ENCODE measurements at regions not wholly inside any gene's neighbourhood (a gene's known extent, or its start where the extent isn't known, plus 50 kb on each side); places are given as distances from the start of the nearest gene placed in this dataset.
"Not testable (repeated sequence)": the region's sequence is repeated elsewhere in the genome, so short reads cannot be mapped to it uniquely, and the experiment has no call there.

DNA sequence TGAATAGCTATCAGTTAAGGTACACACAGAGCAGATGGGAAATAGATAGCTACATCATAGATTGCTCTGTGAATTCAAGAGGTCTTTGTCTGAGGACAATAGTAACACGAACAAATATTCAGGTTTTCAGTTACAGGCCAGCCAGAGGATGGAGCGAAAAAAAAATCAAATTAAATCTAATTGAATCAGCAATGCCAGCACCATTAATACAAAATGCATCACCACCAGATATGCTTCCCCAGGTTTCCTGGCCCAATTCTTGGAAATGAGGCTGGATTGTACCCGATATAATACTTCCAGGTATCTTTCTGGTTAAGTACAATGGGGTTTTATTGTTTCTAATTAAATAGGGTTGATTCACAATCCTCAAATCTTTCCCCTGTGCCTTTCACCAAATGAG is 975.8 kb upstream of the AUTS2 start:
- no peak for DNase-seq (ENCODE audit: low spot score)

- no peak for DNase-seq (ENCODE audit: low spot score)
Measured at GRCh38 chr7:68623030-68623429, 975.2 kb upstream of the AUTS2 start.

DNA sequence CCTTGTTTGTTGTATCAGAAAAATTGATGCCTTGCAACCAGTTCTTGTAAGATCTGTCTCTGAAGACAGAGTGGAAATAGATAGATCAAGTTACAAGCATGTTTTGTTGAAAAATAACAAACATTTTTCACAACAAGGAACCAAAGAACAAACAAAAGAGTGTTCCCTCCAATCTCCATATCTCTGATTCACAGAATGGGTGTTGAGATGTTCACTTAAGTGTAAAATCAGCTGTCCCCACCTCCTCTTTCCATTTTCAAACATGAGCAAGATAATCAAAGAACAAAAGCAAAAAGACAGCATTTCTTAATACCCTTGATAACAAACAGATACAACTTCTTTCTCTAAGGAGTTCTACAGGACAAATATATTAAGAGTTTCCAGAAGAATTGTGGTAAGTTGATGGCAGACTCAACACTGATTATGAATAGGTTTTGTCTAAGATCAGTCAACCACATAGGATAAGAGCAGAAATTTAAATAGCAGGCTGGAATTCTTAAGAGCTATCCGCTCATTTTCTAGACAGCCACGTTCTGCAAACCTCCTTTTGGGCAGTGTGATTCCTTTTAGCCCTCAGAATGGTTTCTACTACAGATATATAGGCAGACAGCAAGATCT is 970.9 kb upstream of the AUTS2 start:
- DNase-seq (ENCODE audit: low spot score), result no peak

DNA sequence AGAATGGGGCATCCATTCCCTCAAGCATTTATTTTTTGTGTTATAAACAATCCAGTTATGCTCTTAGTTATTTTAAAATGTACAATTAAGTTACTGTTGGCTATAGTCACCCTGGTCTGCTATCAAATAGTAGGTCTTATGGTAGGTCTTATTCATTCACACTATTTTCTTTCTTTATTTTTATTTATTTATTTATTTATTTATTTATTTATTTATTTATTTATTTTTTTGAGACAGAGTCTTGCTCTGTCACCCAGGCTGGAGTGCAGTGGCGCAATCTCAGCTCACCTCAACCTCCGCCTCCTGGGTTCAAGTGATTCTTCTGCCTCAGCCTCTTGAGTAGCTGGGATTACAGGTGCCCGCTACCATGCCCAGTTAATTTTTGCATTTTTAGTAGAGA is 967.4 kb upstream of the AUTS2 start:
- not testable (repeated sequence) for DNase-seq (ENCODE audit: low spot score)

DNA sequence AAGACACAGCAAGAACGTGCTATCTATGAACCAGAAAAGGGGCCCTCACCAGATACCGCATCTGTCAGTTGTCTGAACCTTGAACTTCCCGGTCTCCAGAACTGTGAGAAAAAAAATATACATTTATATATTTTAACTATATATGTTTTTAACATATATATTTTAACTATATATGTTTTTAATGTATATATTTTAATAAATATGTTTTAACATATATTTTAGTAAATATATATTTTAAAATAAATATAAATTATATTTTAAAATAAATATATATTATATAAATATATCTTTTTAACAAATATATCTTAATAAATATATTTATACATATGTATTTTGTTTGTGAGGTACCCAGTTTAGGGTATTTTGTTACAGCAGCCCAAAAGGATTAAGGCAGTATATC is 958.2 kb upstream of the AUTS2 start:
- no peak for DNase-seq (ENCODE audit: low spot score)

DNA sequence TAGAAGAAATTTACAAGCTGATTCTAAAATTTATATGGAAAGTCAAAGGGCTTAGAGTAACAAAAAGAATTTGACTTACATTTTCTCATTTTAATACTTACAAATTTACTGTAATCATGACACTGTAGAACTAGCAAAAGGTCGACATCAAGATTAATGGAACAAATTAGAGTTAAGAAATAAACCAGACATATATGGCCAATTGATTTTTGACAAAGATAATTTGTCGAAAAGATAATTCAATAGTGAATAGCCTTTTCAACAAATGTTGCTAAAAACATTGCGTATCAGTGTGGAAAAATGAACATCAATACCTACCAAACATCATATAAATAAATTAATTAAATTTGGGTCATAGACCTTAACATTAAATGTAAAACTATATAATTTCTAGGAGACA is 955.5 kb upstream of the AUTS2 start:
- DNase-seq (ENCODE audit: low spot score), result no peak

DNA sequence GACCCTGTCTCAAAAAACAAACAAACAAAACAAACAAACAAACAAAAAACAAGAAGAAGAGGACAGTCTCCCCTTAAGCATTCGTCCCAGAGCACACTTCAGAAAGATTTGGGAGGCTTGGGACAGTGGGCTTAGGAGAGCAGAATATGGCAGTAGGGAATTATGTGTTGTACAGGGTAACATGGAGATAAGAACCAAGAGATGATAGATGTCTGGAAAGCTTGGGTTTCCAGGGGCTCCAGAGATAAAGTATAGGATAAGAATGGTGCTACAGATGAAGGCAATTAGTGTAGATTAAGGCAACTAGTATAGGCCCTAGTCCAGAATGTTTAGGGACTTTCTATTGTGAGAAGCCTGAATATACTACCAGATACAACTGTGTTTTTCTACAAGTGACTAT is 934.9 kb upstream of the AUTS2 start:
- no peak for DNase-seq (ENCODE audit: low spot score)

GRCh38 chr7:68671046-68671445 is 927.2 kb upstream of the AUTS2 start:
- no peak for DNase-seq (ENCODE audit: low spot score)

GRCh38 chr7:68671671-68672070 is 926.6 kb upstream of the AUTS2 start:
- no peak for DNase-seq (ENCODE audit: low spot score)

DNA sequence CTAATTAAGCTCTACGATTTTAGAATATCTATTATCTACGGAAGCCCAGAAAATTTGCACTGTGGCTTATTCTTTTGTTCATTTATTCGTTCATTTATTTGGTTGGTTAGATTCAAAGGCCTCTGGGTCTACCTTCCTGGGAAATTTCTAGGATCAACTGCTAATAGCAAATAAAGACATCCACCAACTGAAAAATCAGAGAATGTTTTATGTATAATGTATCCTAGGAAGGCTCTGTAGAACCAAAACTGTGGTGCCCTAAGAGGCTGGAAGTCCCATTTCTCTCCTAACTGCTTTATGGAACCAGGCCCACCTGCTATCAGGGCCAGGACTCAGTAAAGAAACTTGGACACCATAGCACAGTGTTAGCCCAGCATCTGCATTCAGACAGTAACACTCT is 923.4 kb upstream of the AUTS2 start:
- no peak for DNase-seq (ENCODE audit: low spot score)

GRCh38 chr7:68676813-68677535 is 921.3 kb upstream of the AUTS2 start:
- DNase-seq (ENCODE audit: low spot score), result no peak

- no peak for DNase-seq (ENCODE audit: low spot score)
Measured at GRCh38 chr7:68678196-68678595, 920.1 kb upstream of the AUTS2 start.

DNA sequence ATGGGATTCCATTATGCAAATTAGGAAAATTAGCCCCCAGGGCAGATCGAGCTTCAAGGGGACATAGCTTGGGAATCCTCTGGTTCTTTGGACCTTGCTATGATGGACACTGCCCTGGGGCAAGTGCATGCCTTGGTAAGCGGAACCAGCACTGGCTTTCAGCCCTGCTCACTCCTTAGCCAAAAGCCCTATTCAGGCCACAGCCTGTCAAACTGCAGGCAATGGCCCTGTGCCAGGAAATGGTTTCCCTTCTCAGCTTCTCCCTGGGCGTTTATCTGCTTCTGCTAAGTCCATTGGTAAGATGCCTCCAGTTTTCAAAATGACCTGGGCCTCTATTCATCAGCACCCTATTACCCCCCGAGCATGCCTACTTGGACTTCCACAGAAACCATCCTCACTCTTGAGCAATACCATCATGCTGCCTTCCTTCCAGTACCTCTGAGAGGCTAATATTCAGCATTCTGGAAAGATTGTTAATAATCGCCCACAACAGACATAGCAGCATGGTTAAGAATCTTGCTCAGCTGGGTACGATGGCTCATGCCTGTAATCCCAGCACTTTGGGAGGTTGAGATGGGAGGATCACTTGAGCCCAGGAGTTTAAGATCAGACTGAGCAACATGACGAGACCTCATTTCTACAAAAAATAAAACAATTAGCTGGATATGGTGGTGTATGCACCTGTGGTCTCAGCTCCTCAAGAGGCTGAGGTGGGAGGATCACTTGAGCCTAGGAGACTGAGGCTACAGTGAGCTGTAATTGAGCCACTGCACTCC is 918.6 kb upstream of the AUTS2 start:
- DNase-seq (ENCODE audit: low spot score), result no peak

DNA sequence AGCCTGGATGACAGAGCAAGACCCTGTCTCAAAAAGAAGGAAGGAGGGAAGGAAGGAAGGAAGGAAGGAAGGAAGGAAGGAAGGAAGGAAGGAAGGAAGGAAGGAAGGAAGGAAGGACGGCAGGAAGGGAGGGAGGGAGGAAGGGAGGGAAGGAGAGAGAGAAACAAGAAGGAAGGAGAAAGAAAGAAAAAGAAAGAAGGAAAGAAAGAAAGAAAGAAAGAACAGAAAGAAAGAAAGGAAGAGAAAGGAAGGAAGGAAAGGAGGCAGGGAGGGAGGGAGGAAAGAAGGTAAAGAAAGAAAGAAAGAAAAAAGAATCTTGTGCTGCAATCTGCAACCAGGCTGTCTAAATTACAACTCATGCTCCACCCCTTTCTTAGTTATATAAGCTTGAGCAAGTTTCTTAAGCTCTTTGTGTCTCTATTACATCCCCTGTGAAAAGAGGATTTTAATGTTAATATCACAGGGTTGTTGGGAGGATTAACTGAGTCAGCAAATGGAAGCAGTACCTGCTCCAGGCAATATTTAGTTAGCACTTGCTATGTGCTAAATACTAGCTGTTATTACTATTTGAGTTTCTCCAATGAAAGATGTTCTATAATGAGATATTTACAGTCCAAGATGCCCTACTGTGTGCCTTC is 917.9 kb upstream of the AUTS2 start:
- DNase-seq (ENCODE audit: low spot score), result no peak

- no peak for DNase-seq (ENCODE audit: low spot score)
Measured at GRCh38 chr7:68682910-68683309, 915.4 kb upstream of the AUTS2 start.

DNA sequence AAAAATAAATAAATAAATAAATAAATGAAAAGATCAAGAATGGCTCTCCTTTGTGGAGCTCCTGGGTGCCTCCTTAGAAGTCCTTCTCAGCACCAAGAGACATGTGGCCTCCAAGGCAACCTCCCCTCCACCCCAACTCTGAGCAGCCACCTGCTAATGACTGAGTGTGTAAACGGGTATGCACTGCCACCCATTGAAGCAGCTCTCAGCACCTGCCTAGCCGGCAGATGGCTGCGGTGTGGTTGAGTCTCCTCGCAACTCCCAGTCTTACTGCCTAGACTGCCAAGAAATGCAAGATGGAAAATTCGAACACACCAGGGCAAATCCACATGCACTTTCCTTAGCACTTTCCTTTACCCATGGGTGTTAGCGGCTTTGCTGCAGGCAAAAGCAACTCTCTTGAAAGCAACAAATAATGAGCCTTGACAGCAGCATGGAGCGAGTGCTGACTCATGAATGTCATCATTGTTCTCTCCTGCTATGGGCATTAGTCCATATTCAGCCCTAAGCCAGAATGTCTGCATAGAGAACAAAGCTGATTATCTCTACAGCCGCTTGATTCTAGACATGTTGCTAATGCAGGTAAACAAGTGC is 913.9 kb upstream of the AUTS2 start:
- peak; percentile 91 for DNase-seq (ENCODE audit: low spot score)

- no peak for DNase-seq (ENCODE audit: low spot score)
Measured at GRCh38 chr7:68684996-68685395, 913.3 kb upstream of the AUTS2 start.

- DNase-seq (ENCODE audit: low spot score), result peak; percentile 59
Measured at GRCh38 chr7:68688416-68689086, 909.7 kb upstream of the AUTS2 start.

DNA sequence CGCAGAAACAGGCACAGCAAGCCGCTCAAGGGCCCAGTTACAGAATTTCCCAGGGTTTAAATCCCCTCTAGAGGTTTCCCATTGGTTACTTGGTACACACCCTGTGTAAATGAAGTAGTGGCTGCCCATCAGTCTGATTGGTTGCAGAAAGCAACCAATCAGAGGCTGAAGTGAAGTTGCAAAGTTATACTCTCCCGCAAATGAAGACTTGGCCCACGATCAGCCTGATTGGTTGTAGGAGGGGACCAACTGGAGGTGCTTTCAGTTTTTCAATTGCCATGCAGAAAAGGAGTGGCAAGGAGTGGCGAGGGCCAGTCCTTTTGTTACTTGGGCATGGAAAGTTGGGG is 909.2 kb upstream of the AUTS2 start:
- peak; percentile 93 for DNase-seq (ENCODE audit: low spot score)

GRCh38 chr7:68691261-68692216 is 906.7 kb upstream of the AUTS2 start:
- peak; percentile 99 for DNase-seq (ENCODE audit: low spot score)

DNA sequence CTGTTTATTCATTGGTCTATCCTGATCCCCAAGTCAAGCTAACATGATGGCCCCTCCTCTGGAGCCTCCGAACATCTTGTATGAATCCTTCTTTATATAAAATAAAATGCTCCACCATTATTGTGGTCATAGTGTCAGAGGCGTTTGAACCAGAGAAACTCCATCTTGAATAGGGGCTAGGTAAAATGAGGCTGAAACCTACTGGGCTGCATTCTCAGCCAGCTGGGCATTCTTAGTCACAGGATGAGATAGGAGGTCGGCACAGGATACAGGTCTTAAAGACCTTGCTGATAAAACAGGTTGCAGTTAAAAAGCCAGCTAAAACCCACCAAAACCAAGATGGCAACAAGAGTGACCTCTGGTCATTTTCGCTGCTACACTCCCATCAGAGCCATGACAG is 905.8 kb upstream of the AUTS2 start:
- no peak for DNase-seq (ENCODE audit: low spot score)

All from A172 (cell line).